ENCODE measurements at regions not wholly inside any gene's neighbourhood (a gene's known extent, or its start where the extent isn't known, plus 50 kb on each side); places are given as distances from the start of the nearest gene placed in this dataset.

DNA sequence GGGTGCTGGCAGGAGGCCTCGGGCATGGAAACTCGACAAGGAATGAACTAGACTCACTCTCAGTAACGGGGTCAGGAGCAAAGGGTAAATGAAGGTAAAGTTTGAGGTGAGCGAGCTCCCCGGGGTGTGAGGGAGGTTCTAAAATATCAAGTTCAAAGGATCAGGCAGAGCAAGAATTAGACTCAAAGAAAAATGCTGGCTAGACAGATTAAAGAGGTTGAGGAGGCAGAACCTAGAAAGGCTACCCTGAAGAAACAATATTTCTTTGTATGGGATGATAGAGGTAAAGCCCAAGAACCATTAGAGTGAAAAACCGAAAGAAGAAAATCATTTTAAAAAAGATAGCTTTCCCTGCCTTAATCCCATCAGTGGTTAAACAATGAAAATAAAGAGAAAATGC is 386.7 kb upstream of the MEF2C start:
- no peak for TF ChIP-seq CTCF (IDR thresholded peaks at IDR 0.05)
- TF ChIP-seq EP300 (IDR thresholded peaks at IDR 0.05): no peak
